ENCODE measurements at regions not wholly inside any gene's neighbourhood (a gene's known extent, or its start where the extent isn't known, plus 50 kb on each side); places are given as distances from the start of the nearest gene placed in this dataset.

GRCh38 chrX:40912576-40912975 lies 172.7 kb upstream of the USP9X start:
- no peak for TF ChIP-seq EZH2 (IDR thresholded peaks at IDR 0.05; ENCODE audit: low read length)
- no peak for TF ChIP-seq CTCF (optimal IDR thresholded peaks at IDR 0.05 in 1 of 3, IDR thresholded peaks at IDR 0.05 in 1 of 3, conservative IDR thresholded peaks at IDR 0.05 in 1 of 3; ENCODE audit: extremely low read depth in 1 of 3, insufficient read depth in 2 of 3, low read length in 3 of 3)

Data from keratinocyte (primary cell).